GM21447 (cell line): ENCODE measurements at regions not wholly inside any gene's neighbourhood (a gene's known extent, or its start where the extent isn't known, plus 50 kb on each side); places are given as distances from the start of the nearest gene placed in this dataset.
"Not testable (repeated sequence)": the region's sequence is repeated elsewhere in the genome, so short reads cannot be mapped to it uniquely, and the experiment has no call there.

Experiments used
- ATAC-seq: cut with Tn5 transposase; IDR thresholded peaks from one replicate; pipeline ENCODE4 v1.9.1; 2021; ENCODE audit not compliant: unreplicated experiment

DNA sequence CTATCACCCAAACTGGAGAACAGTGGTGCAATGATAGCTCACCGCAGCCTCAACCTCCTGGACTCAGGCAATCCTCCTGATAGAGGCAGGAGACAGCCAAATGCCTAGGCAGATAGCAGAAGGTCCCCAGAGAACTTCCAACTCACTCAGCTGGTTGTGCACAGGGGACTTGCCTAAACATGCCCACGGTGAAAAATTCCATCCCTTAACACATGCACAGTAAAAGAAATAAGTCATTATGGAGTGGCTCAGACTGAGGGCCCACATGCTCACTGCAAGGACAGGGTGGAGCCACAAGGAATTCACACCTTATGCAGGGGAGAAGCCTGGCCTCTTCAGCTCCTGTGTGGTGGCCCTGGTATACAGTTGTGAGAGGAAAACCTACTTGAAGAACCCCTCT is 525.8 kb upstream of the ATP2B1 start:
- ATAC-seq: no peak

DNA sequence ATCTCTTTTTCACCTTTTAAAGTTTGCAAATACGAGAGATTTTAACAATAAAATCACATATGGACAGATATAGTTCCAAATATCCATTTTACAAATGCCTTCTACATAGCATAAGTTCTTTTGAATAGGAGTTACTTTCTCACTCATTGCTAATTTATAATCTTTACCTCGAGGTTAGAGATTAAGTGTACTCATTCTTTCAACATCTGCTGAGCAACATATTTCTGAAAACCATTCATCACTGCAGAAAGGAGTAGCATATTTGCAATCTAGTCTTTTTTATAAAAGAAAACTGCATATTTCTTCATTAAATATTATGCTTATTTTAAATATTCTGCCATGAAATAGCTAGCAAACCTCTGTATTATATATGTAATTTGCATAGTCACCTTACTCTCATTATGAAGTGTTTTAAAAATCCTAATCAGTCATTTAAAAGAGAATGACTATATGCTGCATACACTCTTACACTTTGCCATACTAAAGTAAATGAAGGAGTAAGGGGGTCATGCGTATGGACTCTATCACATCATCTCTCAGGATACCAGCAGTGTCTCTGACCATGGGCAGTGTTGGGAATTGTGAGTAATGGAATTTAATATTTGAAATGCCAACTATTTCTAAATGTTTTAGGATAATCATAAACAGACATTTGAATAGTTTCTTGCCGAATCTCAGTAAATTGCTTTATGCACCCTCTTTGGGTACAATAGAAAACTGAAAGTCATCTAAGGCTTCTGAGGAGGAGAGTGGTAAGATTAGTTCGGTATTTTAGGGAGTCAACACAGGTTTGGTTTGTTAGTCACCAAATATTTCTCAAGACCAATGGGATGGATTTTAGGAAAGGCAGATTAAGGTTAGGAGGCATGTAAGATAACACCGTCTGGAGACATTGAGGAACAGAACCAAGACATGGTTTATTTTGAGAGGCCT is 524.8 kb upstream of the ATP2B1 start:
- no peak for ATAC-seq

- no peak for ATAC-seq
These were observed 521.0 kb upstream of the ATP2B1 start for GRCh38 chr12:90229407-90230170.

GRCh38 chr12:90226211-90226610 is 517.6 kb upstream of the ATP2B1 start:
- ATAC-seq: no peak

- ATAC-seq: no peak
These were observed 508.2 kb upstream of the ATP2B1 start for GRCh38 chr12:90216815-90217214.

- no peak for ATAC-seq
These were observed 507.4 kb upstream of the ATP2B1 start for GRCh38 chr12:90216020-90216552.

- no peak for ATAC-seq
These were observed 502.4 kb upstream of the ATP2B1 start for GRCh38 chr12:90211017-90211416.

DNA sequence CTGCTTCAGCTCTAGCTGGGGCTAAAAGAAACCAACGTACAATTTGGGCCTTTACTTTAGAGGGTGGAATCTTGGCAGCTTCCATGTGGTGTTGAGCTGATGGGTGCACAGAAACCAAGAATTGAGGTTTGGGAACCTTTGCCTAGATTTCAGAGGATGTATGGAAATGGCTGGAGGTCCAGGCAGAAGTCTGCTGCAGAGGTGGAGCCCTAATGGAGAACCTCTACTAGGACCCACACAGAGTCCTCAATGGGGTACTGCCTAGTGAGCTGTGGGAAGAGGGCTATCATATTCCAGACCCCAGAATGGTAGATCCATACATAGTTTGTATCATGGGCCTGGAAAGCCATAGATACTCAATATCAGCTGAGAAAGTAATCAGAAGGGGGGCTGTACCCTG is 500.4 kb upstream of the ATP2B1 start:
- no peak for ATAC-seq

- ATAC-seq: not testable (repeated sequence)
These were observed 499.7 kb upstream of the ATP2B1 start for GRCh38 chr12:90208379-90208778.

GRCh38 chr12:90207799-90208198 is 499.2 kb upstream of the ATP2B1 start:
- ATAC-seq: no peak

DNA sequence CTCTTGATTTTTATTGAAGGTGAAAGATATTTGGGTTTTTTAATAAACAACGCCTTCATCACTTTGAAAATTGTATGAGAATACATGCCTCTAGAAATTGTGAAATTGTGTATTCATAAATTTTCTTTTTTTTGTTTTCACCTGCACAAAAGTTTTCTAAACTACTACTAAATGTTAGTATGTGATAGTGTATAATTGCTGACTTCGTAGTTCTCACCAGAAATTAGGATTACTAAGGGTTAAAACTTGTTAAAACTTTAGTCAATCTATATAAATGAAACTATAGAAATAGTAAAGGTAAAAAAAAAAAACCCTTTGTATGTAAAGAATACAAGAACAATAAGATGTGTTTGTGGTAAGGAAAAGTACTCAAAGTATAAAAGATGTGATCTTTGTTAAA is 496.5 kb upstream of the ATP2B1 start:
- no peak for ATAC-seq

GRCh38 chr12:90203556-90203955 is 494.9 kb upstream of the ATP2B1 start:
- ATAC-seq: no peak

DNA sequence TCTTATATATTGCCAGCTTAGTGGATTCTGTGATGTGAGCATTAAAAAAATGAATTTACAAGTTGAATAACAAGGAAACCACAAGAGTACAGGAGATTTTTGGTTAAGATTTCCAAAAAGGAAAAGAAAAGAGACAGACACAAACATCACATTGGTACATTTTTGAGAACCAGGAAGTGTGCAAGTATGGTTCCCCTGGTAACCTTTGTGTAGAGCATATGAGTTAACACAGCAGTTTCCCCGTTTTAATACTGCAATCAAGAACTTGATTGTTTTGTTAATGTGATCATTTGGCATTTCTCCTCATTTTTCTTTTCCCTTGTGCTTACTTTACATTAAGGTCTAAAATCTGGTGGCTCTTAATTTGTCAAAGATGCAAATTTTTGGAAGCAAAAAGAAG is 490.4 kb upstream of the ATP2B1 start:
- no peak for ATAC-seq

GRCh38 chr12:90193500-90193899 is 484.9 kb upstream of the ATP2B1 start:
- ATAC-seq: no peak

GRCh38 chr12:90188857-90189256 is 480.2 kb upstream of the ATP2B1 start:
- ATAC-seq: no peak

DNA sequence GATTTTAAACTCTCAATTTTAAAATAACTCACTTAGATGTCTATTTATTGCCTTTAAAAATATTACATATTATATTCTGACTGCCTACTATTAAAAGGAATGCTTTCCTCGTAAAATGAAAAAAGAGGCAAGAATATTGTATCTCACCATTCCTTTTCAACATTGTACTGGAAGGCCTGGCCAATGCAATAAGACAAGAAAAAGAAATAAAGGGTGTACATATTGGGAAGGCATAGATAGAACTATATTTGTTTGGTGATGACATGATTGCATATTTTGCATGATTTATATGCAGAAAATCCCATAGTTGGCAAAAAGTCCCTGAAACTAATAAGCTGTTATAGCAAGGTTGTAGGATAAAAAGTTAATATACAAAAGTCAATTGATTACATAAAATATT is 474.6 kb upstream of the ATP2B1 start:
- no peak for ATAC-seq

DNA sequence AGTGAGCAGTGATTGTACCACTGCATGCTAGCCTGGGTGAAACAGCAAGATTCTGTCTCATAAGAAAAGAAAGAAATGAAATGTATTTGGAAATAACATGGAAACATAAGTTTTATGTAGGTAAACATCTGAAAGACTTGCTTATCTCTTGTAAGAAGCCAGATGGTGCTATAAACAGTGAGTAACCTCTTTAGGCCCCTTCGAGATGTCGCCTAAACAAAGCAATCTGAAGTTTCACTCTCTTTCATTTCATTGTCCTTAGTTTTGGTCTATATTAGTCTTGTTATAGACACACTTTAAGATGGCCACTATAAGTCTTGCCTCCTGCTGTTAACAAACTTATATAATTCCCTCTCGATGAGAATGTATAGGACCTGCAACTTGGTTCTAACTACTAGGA is 472.6 kb upstream of the ATP2B1 start:
- no peak for ATAC-seq

DNA sequence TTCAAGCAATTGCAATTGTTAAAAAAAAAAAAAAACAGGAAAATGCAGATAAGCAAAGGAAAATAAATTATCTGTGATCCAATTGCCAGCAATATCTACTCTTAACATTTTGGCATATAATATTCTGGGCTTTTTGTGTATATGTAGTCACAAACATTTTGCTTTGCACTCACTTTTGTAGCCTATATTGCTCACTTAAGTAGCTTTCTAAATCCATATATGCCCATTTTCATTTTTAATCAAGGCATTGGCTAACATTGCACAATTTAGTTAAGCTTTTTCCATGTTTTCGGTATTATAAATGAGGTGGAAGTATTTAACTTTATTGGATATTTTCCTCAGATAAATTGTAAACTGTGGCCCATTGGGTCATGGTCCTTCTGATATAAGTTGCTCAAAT is 466.3 kb upstream of the ATP2B1 start:
- ATAC-seq: no peak

- ATAC-seq: no peak
These were observed 465.5 kb upstream of the ATP2B1 start for GRCh38 chr12:90174198-90174510.

DNA sequence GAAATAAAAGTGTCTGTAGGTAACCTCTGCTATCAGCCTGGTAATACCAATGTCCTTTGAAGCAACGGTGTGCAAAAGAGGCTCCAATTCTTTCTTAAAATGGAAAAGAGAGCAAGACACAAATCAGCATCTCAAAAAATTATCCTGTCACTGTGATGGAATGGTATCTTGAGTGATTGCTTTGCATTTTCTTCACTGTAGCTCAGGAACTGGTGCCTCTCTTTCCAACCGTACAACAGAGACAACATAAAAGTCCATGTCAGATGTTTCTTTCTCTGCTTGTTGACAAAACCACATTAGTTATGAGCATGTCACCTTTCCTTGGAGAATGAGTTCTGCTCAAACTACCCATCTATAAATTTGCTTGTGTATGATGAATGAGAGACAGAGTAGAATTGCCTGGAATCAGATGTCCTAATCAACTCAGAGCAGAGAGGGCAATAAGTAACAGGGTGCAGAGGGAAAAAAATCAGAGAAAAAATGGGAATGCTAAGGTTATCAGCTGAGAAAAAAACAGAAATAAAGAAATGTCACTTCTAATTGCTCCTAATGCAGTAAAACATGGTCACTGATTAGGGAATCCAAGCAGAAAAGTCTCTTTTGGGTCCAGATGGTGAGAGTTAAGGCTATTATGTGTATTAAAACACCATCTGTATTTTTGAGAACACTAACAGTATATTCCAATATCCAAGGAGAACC is 465.0 kb upstream of the ATP2B1 start:
- ATAC-seq: no peak

DNA sequence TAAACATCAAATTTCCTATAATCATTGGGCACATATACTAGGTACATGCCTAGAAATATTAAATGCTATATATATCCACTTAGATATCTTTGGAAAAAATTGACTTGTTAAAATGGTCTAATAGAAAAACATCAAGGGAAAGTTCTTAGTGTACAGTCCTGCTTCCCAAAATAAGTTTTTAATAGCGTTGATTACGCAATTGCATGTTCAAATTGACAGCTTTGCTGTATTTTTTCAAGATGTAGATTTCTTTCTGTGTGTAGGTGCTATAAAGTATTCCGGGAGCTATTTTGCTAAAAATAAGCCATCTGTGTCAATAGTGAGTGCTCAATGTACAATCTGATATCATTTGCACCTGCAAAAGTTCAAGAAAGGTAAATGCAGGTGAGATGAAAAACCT is 463.9 kb upstream of the ATP2B1 start:
- ATAC-seq: no peak

DNA sequence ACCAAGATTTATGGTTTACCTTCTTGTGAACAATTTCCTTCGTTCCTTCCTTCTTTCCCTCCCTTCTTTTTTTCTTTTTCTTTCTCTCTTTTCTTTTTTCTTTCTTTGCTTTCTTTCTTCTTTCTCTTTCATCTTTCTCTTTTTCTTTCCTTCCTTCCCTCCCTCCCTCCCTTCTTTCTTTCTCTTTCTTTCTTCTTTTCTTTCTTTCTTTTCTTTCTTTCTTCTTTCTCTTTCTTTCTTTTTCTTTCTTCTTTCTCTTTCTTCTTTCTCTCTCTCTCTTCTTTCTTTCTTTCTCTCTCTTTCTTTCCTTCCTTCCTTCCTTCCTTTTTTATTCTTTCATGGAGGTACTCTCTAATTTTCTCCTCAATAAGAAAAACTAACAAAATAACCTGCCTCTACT is 462.1 kb upstream of the ATP2B1 start:
- ATAC-seq: no peak
